Inflammatory macrophage treated with lipopolysaccharide for 1 hour (primary cell): ENCODE measurements at regions not wholly inside any gene's neighbourhood (a gene's known extent, or its start where the extent isn't known, plus 50 kb on each side); places are given as distances from the start of the nearest gene placed in this dataset.

ENCODE experiments used
- DNase-seq, 2 donors: peaks; one replicate each; pipeline ENCODE4 v3.0.0-alpha.2; 2020 to 2022

GRCh38 chrX:39150621-39151020 is 349.4 kb downstream of the MID1IP1 start:
- DNase-seq = no peak

- peak; percentile 15 to 55 for DNase-seq
Observed at GRCh38 chrX:39152106-39152649, 350.9 kb downstream of the MID1IP1 start.

GRCh38 chrX:39156051-39156450 is 354.8 kb downstream of the MID1IP1 start:
- DNase-seq = no peak

GRCh38 chrX:39157006-39157405 is 355.7 kb downstream of the MID1IP1 start:
- DNase-seq = no peak

- DNase-seq = no peak
Observed at GRCh38 chrX:39157796-39158195, 356.5 kb downstream of the MID1IP1 start.

- DNase-seq = peak; percentile 76 to 96
Observed at GRCh38 chrX:39158801-39159657, 357.8 kb downstream of the MID1IP1 start.

GRCh38 chrX:39159921-39160507 is 358.8 kb downstream of the MID1IP1 start:
- peak; percentile 58 to 92 for DNase-seq

GRCh38 chrX:39161611-39162255 is 360.5 kb downstream of the MID1IP1 start:
- DNase-seq = peak; percentile 18 to 27

- peak; percentile 43 to 79 for DNase-seq
Observed at GRCh38 chrX:39162322-39162735, 361.1 kb downstream of the MID1IP1 start.

- DNase-seq = no peak
Observed at GRCh38 chrX:39163581-39164126, 362.4 kb downstream of the MID1IP1 start.

- no peak for DNase-seq
Observed at GRCh38 chrX:39164212-39164611, 363.0 kb downstream of the MID1IP1 start.

- no peak for DNase-seq
Observed at GRCh38 chrX:39165185-39165584, 363.9 kb downstream of the MID1IP1 start.

- no peak for DNase-seq
Observed at GRCh38 chrX:39165773-39166172, 364.5 kb downstream of the MID1IP1 start.

GRCh38 chrX:39167791-39168190 is 366.5 kb downstream of the MID1IP1 start:
- no peak for DNase-seq

GRCh38 chrX:39168609-39169008 is 367.4 kb downstream of the MID1IP1 start:
- no peak for DNase-seq

- peak; percentile 19 to 40 for DNase-seq
Observed at GRCh38 chrX:39169976-39170375, 368.7 kb downstream of the MID1IP1 start.

GRCh38 chrX:39170464-39170863 is 369.2 kb downstream of the MID1IP1 start:
- DNase-seq = no peak

- DNase-seq = no peak
Observed at GRCh38 chrX:39171686-39172085, 370.4 kb downstream of the MID1IP1 start.

GRCh38 chrX:39174241-39174771 is 373.0 kb downstream of the MID1IP1 start:
- no peak for DNase-seq

GRCh38 chrX:39174772-39175417 is 373.6 kb downstream of the MID1IP1 start:
- peak; percentile 65 to 76 for DNase-seq

- no peak for DNase-seq
Observed at GRCh38 chrX:39175418-39176057, 374.3 kb downstream of the MID1IP1 start.

- DNase-seq = no peak
Observed at GRCh38 chrX:39176105-39176504, 374.8 kb downstream of the MID1IP1 start.
